ENCODE measurements at regions not wholly inside any gene's neighbourhood (a gene's known extent, or its start where the extent isn't known, plus 50 kb on each side); places are given as distances from the start of the nearest gene placed in this dataset.

DNA sequence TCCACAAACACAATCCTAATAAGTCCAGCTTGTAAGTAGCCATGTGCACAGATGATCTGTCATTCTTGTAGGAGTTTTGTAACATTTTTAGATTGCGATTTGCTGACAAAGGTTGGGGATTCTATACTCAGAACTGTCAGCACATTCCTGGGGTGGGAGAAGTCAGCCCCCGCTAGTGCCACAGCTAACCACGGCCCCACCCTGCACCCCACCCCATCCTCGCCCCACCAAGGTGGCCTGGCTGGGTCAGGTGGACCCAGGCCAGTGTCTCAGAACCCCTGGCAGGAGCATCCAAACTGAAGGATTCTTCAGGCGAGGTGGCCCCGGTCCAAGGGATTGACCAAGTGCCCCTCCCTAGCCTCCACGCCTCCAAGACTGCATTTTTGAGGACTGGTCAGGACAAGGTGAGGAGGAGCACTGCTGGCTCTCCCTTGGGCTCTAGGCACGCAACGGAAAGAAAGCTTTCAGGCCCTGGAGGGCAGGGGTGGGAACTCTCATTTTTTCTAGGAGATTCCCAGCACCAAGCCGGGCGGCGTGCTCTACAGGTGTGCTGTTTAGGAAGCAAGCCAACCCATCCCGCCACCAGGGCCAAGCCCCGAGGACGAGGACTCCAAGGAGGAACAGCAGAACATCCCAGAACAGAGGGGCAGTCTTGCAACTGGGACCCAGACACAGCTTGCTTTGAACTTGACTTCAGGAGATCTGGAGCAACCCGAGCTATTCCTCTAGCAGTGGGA lies 172.8 kb downstream of the BCL11B start:
- TF ChIP-seq, protein P1, sequence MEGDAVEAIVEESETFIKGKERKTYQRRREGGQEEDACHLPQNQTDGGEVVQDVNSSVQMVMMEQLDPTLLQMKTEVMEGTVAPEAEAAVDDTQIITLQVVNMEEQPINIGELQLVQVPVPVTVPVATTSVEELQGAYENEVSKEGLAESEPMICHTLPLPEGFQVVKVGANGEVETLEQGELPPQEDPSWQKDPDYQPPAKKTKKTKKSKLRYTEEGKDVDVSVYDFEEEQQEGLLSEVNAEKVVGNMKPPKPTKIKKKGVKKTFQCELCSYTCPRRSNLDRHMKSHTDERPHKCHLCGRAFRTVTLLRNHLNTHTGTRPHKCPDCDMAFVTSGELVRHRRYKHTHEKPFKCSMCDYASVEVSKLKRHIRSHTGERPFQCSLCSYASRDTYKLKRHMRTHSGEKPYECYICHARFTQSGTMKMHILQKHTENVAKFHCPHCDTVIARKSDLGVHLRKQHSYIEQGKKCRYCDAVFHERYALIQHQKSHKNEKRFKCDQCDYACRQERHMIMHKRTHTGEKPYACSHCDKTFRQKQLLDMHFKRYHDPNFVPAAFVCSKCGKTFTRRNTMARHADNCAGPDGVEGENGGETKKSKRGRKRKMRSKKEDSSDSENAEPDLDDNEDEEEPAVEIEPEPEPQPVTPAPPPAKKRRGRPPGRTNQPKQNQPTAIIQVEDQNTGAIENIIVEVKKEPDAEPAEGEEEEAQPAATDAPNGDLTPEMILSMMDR (IDR thresholded peaks at IDR 0.05; ENCODE audit: partially characterized antibody, unreplicated experiment) = no peak
- no peaks in the 10 kb centered on the region for H3K36me3 Mint-ChIP-seq (ENCODE audit: unreplicated experiment)
- H3K27ac Mint-ChIP-seq (ENCODE audit: unreplicated experiment) = no peak overlapping the region
- no peak for DNase-seq
- H3K9me3 Mint-ChIP-seq (ENCODE audit: unreplicated experiment) = no peaks in the 10 kb centered on the region
- no peak overlapping the region for H3K4me3 Mint-ChIP-seq (ENCODE audit: unreplicated experiment)
- peaks cover 3% of the 10 kb centered on the region for H3K27me3 Mint-ChIP-seq (ENCODE audit: unreplicated experiment)
- H3K4me1 Mint-ChIP-seq (ENCODE audit: low read depth, unreplicated experiment) = peaks cover 2% of the 10 kb centered on the region

DNA sequence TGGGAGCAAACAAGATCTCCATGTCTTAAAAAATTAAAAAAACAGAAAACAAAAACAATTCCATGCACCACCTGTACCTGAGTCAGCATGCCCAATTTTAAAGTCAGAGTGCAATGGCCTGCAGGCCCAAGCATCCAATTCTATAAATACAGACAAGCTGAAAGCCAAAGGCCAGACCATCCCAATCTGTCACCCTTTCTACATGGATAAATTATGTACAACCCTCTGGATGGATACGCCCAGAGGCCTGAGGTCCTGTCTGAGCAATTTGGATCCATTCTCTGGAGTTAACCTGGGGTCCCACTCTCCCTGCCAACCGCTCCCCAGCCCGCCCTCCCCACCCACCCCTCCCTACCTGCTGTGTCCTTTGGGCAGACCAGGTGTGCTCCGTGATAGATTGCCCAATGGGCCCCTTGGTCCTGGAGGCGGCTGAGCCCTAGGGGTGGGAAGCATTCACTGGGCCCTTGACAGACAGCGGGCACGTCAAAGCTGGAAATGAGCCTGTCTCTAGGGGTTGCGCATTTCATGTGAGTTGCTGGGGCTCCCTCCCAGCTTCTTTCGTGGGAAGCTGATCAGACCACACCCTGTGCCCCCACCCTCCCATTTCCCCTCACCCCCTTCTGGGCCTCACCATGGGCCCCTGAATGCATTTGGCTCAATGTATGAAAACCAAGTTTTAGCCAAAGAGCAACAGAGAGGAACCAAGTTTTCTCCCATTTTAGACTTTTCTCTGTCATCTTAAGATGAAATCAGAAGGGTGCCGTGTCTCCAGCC lies 171.3 kb downstream of the BCL11B start:
- Mint-ChIP-seq H3K27ac (ENCODE audit: unreplicated experiment) (no peak overlapping the region), H3K4me3 (ENCODE audit: unreplicated experiment) (no peak overlapping the region), H3K4me1 (ENCODE audit: low read depth, unreplicated experiment) (no peaks in the 10 kb centered on the region), H3K36me3 (ENCODE audit: unreplicated experiment) (peaks cover 9% of the 10 kb centered on the region), H3K27me3 (ENCODE audit: unreplicated experiment) (no peaks in the 10 kb centered on the region), H3K9me3 (ENCODE audit: unreplicated experiment) (peaks cover 2% of the 10 kb centered on the region)
- no peak for DNase-seq
- TF ChIP-seq, protein P1 (IDR thresholded peaks at IDR 0.05; ENCODE audit: partially characterized antibody, unreplicated experiment) = no peak

DNA sequence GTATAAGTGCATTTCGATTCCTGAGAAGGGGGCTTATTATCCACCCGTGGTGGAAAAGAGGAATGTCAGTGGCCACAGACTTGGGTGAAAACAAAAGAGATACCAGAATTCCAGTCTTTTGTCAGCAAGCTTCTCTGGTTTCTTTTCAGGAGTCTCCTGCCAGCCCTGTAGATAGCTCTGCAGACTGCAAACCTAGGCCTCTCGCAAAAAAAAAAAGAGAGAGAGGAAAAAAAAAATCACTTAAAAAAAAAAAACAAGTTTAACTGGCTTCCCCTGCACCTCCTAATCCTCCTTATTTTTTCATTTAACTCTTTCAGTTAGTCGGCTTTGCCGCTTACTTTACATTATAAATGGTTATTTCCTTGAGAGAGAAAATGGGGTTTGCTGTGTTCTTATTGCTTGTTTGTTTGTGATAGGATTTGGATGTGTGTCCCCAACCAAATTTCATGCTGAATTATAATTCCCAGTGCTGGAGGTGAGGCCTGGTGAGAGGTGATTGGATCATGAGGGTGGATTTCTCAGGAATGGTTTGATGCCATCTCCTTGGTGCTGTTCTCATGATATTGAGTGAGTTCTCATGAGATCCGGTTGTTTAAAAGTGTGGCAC lies 170.0 kb downstream of the BCL11B start:
- Mint-ChIP-seq H3K36me3 (ENCODE audit: unreplicated experiment) (peaks cover 11% of the 10 kb centered on the region), H3K9me3 (ENCODE audit: unreplicated experiment) (peaks cover 3% of the 10 kb centered on the region), H3K27ac (ENCODE audit: unreplicated experiment) (no peak overlapping the region), H3K4me1 (ENCODE audit: low read depth, unreplicated experiment) (no peaks in the 10 kb centered on the region), H3K27me3 (ENCODE audit: unreplicated experiment) (no peaks in the 10 kb centered on the region), H3K4me3 (ENCODE audit: unreplicated experiment) (no peak overlapping the region)
- no peak for DNase-seq
- TF ChIP-seq, protein P1 (IDR thresholded peaks at IDR 0.05; ENCODE audit: partially characterized antibody, unreplicated experiment) = no peak

DNA sequence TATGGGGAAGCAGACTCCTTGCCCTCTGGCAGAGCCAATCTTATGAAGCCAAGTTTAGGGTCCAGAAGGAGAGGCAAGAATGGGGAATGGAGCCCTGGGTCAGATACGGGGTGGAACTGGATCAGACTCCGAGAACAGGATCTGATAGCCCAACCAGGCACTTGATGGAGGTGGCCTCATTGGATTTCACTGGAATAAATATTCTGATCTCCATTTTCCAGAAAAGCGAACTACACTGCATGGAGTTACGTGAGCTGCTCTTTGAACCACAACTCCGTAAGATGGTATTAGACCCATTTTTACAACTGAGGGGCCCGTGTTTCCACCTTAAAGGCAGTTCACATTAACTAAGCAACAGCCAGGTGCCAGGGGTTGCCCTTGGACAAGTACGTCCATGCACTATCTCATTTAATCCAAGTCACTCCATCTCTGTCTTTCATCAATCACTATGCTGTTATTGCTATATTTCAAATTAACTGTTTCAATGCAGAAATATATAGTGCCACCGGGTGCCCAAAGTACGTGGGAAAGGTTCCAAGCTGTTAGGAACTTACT lies 155.2 kb downstream of the BCL11B start:
- Mint-ChIP-seq H3K27ac (ENCODE audit: unreplicated experiment) (no peak overlapping the region), H3K27me3 (ENCODE audit: unreplicated experiment) (peaks cover 7% of the 10 kb centered on the region), H3K9me3 (ENCODE audit: unreplicated experiment) (peaks cover 12% of the 10 kb centered on the region), H3K36me3 (ENCODE audit: unreplicated experiment) (no peaks in the 10 kb centered on the region), H3K4me3 (ENCODE audit: unreplicated experiment) (no peak overlapping the region), H3K4me1 (ENCODE audit: low read depth, unreplicated experiment) (peaks cover 10% of the 10 kb centered on the region)
- DNase-seq = no peak
- TF ChIP-seq, protein P1 (IDR thresholded peaks at IDR 0.05; ENCODE audit: partially characterized antibody, unreplicated experiment) = no peak
